ENCODE measurements at regions not wholly inside any gene's neighbourhood (a gene's known extent, or its start where the extent isn't known, plus 50 kb on each side); places are given as distances from the start of the nearest gene placed in this dataset.

- TF ChIP-seq CTCF (IDR thresholded peaks at IDR 0.05; ENCODE audit: poor library complexity, severe bottlenecking) (no peak), EZH2 (IDR thresholded peaks at IDR 0.05; ENCODE audit: borderline replicate concordance, insufficient read depth, low read length, poor library complexity, severe bottlenecking) (no peak), REST (IDR thresholded peaks at IDR 0.05; ENCODE audit: borderline replicate concordance) (no peak), TAF1 (IDR thresholded peaks at IDR 0.05; ENCODE audit: low read depth) (no peak), RAD21 (conservative IDR thresholded peaks at IDR 0.05) (no peak), SMC3 (conservative IDR thresholded peaks at IDR 0.05; ENCODE audit: poor library complexity) (no peak), POLR2AphosphoS5 (IDR thresholded peaks at IDR 0.05) (no peak)
Observed at GRCh38 chr1:11374748-11375110, 101.7 kb downstream of the UBIAD1 start.
